Kidney tubule cell (primary cell): ENCODE measurements at regions not wholly inside any gene's neighbourhood (a gene's known extent, or its start where the extent isn't known, plus 50 kb on each side); places are given as distances from the start of the nearest gene placed in this dataset.

Source experiments
- DNase-seq: peaks from one replicate; pipeline ENCODE4 v3.0.0-alpha.2; 2018; ENCODE audit warnings: low spot score

DNA sequence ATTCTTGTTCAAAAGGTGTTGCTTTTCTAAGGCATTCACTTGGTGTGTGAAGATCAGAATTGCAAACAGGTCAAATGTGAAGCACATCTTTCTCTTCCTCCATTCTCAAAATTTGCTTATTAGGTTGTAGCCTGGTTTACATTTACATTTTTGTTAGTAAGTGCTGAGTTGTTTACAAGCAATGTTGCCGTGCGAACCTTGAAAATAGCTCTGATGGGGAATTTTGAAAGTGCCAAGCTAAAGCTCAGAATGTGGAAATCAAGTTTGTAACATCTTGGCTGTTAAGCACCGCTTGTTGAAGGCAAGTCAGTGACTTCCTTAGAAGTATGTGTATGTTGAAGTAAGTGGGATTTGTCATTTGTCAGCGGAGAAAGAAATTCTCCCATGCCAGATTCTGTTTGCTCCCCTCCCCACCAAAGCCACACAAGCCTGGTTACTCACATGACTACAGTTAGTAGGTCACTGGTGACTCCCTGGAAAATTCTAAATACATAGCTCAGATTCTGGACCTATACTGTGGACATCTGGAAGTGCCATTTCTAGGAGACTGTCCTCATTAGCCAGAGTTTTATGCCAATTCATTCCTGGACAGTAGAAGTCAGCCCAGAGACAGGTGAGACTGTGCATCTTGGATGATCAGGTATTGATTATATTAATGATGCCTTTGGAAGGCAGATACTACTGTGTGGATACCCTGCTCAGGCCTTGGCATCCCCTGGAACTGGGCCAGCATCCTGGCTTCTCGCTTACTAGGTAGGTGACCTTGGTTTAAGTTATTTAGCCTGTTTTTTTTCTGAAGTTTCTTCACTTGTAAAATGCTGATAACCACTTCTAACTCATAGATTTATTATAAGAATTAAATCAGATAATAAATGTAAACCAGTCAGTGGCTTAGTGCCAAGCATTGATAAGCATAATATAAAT lies 390.6 kb upstream of the SEMA6D start:
- DNase-seq: no peak

DNA sequence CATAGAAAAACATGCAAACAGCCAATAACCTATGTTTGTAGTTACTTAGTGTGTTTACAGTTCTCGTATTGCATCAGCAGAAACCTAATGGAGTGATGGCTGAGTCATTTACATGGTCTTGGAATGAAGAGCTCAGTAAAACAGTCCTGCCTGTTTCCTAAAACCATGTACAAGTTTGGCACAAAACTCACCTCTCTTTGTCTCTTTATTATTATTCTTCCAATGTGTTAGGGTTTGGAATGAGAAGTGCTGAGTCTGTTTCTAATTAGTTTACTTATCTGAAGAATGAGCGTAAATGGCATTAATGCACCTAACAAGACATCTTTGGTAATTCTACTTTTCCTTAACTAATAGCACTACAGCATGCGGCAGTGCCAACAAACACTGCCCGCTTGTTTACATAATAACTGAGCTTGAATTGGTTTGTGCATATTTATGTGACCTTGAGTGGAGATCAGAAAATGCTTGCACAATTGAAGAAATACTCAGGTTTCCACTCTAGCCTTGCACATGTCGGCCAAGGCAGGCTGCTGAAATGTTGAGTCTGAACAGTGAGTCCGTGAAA lies 385.4 kb upstream of the SEMA6D start:
- peak; percentile 27 for DNase-seq

DNA sequence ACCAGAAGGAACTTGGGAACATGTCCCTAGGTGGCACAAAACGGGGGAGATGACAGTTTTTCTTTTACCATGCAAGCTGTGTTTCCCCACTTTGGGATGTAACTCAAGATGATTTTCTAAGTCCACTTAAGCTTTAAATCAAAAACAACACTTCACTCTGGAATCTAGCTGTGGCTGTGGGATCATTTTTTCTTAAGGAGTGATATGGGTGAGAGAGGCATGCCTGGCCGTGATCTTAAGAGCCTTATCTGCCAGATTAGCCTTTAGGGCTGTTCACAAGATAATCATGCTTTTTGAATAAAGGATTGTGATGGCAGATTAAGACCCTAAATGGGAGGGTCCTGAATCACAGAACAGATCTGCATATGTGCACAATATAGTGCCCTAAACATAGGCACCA lies 384.8 kb upstream of the SEMA6D start:
- DNase-seq: no peak

DNA sequence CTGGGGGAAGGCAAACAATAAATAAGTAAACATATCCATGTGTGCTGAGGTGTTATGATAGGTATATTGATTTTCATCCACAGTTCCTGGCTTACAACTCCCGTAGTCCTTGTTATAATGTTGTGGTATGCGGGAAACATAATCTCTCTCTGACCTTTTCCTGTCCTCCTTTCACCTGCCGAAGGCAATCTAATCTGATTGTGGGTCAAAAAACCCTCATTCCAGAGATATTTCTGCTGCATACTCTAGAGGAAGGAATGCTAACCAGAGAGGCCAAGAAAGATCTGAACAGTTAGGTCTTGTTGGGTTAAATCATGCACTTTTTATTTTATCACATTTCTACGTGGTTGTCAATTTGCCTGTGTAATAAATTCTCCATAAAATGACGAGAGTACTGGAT lies 383.6 kb upstream of the SEMA6D start:
- DNase-seq: peak; percentile 2

DNA sequence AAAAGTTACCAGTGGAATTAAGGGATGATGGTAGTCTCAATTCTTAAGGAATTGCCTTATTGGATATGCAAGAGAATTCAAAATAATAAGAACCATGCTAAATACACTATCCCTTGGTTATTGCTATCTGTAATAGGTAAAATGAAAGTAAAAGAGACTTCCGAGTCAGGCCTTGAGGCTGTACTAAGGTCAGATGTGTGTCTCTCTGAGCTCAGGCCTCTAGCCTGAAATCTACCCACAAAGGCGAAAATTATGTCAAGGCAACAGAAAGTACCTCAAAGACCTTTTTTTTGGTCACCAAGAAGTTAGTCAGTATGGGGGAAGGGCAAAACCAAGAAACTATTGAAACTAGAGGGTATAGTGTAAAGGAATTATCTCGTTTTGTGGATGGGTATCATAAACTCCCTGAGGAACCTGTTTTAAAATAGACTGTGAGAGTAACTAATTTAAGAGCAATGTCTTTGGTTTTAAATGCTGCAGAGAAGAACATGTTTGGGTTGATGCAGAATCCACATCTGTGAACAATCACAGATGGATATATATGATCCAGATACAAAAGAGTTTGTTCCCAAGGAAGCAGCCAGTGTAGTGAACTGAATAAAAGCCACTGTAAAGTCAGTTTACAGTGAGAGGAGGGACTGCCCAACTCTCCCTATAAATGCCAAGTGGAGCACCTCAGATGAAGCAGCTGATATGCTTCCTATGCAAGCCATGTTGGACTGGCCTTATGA lies 382.3 kb upstream of the SEMA6D start:
- DNase-seq: no peak

DNA sequence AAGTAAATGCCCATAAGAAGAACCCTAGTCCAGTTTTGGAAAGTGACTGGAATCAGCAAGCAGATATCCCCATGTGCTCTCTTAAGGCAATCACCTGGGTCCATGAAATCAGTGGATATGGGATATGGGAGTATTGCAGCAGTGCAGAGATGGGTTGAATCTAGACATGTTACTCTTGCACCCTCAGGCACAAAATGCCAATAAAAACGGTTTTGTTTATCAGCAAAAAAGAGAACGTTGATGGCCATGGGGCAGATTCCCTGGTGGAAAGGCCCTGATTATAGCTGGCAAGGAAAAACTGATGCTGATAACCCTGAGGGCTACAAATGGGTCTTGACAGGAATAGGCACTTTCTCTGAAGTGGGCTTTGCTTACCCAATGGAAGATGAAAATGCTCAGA lies 380.2 kb upstream of the SEMA6D start:
- DNase-seq: no peak

DNA sequence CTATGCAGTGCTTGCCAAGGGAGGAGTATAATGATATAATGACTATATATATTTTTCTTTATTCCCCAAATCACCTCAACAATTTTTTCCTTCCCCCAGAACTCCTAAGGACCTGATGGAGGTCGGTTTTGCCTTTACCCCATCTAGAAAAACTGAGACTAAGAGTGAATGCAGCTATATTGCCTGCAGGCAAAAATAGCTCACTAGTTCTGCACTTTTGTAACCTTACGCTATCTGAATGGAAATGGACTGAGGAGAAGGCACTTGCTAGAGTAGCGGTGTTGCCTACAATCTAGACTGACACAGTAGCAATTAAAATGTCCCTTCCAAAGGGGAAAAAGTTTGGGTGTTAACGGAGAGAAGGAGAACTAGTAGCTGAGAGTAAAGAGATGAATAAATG lies 379.5 kb upstream of the SEMA6D start:
- no peak for DNase-seq

DNA sequence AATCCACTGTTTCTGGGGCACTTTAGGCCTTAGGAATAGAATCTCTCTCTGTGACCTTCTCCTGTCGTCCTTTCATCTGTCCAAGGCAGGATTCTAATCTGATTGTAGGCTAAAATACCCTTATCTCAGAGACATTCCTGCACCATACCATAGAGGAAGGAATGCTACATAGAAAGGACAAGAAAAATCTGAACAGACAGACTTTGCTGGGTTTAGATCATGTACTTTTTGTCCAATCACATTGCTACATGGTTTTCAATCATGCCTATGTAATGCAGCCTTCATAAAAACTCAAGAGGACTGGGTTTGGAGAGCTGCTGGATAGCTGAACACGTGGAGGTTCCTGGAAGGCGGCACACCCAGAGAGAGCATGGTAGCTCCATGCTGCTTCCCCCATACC lies 378.5 kb upstream of the SEMA6D start:
- no peak for DNase-seq

DNA sequence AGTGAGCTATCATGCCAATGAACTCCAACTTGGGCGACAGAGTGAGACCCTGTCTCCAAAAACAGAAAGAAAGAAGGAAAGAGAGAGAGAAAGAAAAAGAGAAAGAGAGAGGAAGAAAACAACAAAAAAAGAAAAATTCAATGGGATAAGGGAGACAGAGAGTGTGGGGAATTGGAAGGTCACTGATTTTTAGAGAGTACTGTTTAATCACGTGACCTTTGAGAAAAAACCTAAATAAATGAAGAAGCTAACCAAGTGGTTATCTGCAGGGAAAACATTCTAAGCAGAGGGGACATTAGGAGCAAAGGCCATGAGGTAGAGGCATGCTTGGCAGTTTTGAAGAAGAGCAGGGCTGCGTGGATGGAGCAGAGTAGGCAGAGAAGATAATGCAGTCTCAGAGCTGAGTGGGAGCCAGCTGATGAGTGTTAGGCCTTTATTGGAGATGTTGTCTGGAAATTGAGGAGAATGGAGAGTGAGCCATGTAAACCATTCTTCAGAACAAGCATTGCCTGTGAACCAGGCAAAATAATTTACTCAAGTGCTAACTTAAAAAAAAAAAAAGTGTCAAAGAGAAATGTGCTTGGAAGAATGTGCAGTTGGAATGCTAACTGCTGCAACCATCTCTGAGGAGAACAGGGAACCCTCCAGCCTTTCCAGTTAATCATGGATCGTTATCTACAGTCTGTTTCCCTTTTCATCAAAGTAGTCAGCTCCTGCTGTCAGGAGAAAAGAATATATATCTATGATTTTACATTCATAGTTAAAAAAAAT lies 377.3 kb upstream of the SEMA6D start:
- no peak for DNase-seq

DNA sequence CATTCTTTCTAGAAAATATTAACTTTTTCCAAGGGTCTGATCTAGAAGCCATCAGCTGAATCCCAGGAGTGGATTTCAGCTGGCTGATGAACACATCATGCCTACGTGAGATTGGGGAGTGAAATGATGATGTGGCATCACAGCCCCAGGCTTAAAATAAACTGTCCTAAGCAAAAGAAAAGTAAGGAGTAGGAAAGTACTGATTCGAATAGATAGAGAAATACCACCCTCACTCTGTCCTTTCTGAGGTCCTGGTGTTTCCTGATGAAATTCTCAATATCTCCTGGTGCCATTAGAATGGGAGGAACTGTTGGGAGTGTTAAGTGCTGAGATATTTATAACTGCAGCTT lies 376.8 kb upstream of the SEMA6D start:
- no peak for DNase-seq

DNA sequence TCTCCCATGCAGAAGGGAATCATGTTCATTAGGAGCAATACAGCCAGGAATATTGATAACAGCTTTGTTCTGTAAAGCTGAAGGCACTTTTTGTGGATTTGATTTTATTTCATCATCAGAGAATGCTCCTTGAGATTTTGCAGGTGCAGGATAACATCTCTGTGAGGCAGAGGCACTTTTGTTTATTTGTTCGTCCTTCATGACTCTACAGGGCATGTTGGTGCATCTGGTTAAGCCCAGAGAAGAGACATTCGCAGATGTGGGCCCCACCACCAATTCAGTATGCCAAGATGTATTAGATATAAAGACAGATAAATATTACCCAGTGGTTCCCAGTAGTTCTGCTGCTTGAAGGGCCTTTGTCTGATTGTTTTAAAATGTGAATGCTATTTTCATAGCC lies 368.1 kb upstream of the SEMA6D start:
- no peak for DNase-seq

DNA sequence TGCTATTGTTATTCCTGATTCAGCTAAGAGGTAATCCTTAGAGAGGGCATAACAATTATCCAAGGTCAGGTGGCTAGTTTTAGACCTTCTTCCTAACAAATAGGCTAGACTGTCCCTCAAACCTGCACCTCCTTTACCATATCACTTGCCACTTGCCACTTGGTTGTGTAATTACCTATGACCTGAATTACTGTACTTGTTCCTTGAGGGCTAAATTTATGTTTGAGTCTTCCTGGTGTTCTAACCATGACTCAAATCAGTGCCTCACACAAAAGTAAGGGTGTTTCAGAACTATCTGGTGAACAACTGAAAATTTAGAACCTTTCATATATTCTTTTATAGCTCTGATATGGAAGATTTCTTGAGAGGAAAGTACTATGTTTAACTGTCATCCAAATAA lies 365.8 kb upstream of the SEMA6D start:
- DNase-seq: no peak

DNA sequence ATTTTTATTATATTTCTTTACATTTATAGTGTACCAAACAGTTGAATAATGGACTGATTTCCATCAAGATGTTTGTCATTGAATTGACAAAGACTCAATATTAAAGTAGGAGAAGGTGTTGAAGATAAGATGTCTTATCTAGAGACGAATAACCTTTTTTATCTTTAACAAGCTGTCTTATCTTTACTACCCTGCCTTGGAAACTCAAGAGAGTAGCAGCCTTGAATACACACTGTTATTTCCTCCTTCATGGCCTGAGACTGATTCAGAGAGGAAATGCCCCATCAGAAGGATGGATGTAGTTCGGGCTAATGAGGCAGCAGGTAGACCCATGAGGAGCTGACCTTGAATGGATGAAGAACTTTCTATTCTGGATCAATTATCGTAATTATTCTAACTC lies 365.1 kb upstream of the SEMA6D start:
- DNase-seq: no peak

DNA sequence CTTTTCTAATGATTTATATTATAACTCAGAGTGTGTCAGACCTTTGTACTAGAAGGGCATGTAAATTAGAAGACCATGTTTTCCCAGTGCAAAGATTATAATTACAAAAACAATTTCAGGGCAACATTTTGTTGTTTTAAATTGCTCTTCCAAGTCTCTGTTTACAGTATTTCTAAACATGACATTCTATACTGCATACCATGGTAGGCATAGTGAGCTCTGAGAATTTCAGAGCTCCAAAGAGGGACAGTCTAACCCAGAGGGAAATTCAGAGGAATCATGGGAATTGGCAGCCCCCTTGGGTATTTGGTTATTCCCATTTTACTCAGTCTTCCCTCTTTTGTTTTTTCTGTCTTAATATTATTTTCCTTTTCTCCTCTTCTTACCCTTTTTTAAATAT lies 361.5 kb upstream of the SEMA6D start:
- DNase-seq: no peak

DNA sequence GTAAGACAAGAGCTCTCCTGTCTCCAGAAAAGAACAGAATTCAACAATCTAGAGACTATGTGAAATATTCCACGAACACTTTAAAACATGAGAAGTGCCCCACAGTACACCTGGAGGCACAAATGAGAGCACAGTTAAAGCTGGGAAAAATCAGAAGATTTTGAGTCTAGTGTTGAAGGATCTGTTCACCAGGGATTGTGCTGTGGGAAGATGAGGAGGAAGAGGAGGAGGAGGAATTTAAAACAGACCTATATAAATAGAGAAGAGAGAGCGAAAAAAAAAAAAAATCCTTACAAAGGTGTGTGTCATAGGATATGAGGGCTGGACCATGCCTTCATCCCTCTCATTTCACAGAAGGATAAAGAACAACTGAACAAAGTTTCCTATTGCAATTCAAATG lies 361.0 kb upstream of the SEMA6D start:
- DNase-seq: no peak

DNA sequence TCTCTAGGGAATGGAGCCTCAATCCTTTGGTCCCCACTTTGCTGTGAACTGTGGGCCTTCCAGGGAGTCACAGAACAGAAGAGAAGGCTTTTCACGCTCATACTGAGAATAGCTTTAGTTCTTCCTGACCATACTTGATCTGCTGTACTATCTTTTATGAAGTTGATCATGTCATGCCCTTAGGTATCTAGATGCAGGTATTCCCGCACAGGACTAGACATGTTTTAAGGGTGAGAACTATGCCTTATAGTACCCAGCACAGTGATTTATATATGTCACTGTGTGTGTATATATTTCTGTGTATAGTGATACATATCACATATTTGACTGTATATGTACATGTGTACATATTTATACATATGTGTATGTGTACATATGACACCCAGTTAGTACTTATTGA lies 358.4 kb upstream of the SEMA6D start:
- no peak for DNase-seq

DNA sequence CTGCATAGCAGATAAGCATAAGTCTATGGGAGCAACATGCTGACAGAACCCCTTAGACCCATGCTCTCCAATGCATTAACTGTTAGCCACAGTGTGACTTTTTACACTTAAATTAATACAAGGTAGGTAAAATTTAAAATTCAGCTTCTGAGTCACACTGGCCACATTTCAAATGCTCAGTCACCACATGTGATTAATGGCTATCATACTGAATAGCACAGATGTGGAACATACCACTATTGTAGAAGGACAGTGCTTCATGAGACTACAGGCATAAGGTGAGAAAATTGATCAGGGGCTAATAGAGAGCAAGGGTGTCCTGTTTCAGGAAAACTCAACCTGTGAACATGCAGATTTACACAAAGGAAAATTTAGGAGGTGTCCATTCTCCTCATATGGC lies 357.0 kb upstream of the SEMA6D start:
- DNase-seq: no peak

DNA sequence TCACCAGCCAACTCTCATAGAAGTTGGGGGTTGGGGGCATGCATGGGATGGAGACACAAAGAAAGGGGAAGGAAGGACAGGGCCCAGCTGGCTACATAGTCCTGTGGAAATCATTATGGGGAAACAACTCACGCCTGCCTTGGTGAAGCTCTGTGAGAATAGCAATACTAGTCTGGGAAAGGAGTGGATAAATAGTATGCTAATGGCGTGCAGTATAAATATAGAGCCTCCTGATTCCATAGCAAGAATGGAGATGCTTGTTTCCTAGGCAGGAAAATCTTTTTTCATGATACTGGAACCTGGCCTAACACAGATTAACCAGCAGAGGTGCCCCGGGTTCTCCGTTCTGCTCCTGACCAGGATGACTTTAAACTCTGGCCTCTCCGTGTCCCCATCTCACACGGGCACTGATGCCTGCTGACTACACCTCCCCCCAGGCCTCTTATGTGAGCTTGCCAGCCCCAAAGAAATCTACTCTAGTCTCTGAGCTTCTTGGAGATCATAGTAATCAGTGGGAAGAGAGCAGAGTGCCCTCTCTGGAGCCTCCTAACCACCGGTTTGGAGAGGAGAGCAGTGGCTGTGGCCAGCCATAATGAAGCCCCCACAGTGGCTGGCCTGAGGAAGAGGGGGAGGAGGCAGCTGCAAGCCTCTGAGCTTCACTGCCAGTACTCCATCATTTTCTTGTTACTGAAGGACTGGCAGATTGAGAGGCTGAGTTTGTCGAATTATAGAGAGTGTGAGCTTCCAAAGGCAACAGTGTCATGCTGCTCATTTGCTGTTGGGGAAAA lies 355.0 kb upstream of the SEMA6D start:
- DNase-seq: no peak

DNA sequence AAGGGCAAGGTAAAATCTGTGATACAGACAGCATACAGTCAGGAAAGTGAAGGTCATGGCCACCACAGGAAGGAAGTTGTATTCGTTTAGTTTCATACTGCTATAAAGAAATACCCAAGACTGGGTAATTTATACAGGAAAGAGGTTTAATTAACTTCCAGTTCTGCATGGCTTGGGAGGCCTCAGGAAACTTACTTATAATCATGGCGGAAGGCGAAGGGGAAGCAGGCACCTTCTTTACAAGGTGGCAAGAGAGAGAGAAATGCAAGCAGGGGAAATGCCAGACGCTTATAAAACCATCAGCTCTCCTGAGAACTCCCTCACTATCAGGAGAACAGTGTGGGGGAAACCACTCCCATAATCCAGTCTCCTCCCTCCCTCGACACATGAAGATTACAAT lies 353.7 kb upstream of the SEMA6D start:
- no peak for DNase-seq

DNA sequence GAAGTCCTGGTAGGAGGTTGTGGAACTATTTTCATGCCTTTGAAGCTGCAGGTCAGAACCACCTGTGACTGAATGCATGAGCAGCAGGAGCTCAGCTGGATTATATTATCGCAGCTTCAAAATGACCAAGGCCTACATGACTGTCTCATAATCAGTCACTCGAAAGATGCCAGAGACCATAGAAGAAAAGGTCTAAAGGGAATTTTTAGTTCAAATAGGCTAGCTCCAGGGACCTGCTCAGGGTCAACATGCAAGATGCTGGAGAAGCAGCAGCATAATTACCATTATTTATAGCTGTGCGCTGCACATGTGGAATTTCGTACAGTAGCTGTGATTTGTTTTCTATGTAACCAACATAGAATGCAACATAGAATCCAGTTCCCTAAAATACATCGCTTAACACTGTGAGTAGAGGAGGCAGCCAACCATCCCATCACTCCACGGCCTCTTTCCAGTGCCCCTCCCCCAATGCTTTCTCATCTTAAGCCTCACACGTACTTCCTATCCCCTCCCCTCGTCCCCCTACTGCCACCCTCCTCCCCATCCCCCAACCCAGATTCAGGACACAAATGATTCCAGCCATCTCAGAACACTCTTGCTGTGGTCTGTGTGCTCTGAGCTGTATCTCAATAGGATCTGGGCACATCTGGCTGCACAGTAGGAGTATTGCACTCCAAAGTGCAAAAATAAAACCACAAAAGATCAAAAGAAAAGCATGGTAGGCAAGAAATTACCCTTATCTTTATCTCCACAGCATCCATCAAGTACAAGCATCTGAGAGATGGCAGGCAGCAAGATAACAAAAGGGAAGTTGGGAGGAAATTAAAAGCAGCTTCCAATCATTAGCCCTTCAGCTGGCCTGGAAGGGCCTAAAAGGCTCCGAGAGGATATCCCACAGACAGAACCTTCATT lies 352.8 kb upstream of the SEMA6D start:
- DNase-seq: no peak

DNA sequence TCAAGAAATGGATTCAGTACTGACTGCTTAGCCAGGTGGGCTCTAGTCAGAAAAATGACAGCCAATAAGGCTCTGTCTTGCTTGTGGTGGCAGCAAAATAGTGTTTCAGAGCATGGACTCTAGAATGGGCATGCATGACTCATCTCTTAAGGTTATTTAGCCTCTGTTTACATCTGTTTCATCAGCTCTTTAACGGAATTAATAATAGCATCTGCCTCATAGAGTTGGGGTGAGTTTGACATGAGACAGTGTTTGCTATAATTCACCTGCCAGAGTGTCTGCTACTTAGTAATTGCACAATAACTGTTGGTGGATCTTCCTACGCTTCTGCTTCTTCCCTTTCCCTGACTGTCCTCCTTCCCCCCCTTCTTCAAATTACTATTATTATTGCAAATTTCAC lies 350.4 kb upstream of the SEMA6D start:
- no peak for DNase-seq
